Fibroblast of mammary gland (primary cell): ENCODE measurements at regions not wholly inside any gene's neighbourhood (a gene's known extent, or its start where the extent isn't known, plus 50 kb on each side); places are given as distances from the start of the nearest gene placed in this dataset.

Experiments
- DNase-seq: peaks from one replicate; pipeline ENCODE4 v3.0.0-alpha.2; 2010; ENCODE audit warnings: low read depth
- H3K4me3 ChIP-seq: 2 replicates; pipeline ENCODE4 v1.5.1; 2011; ENCODE audit warnings: low read depth, mild to moderate bottlenecking, low read length, moderate library complexity; ENCODE audit not compliant: control insufficient read depth
- TF ChIP-seq, protein P1 (sequence below): conservative IDR thresholded peaks from 2 replicates; pipeline ENCODE4 v1.5.1; 2011; ENCODE audit warnings: low read depth, low read length, inconsistent platforms; ENCODE audit not compliant: control insufficient read depth, insufficient read depth

DNA sequence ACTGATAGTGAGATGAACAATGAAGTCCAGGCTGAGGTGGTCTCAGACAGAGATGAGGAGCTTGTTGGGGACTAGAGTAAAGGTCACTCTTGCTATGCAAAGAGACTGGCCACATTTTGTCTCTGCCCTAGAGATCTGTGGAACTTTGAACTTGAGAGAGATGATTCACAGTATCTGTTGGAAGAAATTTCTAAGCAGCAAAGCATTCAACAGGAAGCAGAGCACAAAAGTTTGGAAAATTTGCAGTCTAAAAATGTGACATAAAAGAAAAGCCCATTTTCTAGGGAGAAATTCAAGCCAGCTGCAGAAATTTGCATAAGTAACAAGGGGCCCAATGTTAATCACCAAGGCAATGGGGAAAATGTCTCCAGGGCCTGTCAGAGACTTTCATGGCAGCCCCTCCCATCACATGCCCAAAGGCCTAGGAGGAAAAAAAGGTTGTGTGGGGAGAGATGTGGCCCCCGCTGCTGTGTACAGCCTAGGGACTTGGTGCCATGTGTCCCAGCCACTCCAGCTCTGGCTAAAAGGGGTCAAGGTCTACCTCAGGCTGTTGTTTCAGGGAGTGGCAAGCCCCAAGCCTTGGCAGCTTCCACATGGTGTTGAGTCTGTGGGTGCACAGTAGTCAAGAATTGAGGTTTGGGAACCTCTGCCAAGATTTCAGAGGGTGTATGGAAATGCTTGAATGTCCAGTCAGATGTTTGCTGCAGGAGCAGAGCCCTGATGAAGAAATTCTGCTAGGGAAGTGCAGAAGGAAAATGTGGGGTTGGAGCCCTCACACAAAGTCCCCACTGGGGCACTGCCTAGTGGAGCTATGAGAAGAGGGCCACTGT, 262.8 kb downstream of the DKK2 start:
- no peak overlapping the region for H3K4me3 ChIP-seq
- TF ChIP-seq, protein P1, sequence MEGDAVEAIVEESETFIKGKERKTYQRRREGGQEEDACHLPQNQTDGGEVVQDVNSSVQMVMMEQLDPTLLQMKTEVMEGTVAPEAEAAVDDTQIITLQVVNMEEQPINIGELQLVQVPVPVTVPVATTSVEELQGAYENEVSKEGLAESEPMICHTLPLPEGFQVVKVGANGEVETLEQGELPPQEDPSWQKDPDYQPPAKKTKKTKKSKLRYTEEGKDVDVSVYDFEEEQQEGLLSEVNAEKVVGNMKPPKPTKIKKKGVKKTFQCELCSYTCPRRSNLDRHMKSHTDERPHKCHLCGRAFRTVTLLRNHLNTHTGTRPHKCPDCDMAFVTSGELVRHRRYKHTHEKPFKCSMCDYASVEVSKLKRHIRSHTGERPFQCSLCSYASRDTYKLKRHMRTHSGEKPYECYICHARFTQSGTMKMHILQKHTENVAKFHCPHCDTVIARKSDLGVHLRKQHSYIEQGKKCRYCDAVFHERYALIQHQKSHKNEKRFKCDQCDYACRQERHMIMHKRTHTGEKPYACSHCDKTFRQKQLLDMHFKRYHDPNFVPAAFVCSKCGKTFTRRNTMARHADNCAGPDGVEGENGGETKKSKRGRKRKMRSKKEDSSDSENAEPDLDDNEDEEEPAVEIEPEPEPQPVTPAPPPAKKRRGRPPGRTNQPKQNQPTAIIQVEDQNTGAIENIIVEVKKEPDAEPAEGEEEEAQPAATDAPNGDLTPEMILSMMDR: no peak
- DNase-seq: peak; percentile 29

DNA sequence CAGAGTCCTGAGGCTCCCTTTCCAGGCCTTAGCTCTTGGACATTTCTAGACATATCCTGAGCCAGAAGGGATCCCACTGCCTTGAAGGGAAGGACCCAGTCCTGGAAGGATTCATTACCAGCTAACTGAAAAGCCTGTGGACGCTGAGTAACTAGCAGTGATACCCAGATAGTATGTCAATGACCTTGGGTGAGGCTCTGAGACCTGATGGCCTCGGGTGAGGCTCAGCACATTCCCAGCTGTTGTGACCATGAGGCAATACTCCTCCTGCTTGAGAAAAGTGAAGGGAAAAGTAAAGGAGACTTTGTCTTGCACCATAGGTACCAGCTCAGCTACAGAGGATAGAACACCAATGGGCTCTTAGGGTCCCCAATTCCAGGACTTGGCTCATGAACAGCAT, 268.1 kb downstream of the DKK2 start:
- TF ChIP-seq, protein P1: no peak
- no peak for DNase-seq
- no peak overlapping the region for H3K4me3 ChIP-seq

DNA sequence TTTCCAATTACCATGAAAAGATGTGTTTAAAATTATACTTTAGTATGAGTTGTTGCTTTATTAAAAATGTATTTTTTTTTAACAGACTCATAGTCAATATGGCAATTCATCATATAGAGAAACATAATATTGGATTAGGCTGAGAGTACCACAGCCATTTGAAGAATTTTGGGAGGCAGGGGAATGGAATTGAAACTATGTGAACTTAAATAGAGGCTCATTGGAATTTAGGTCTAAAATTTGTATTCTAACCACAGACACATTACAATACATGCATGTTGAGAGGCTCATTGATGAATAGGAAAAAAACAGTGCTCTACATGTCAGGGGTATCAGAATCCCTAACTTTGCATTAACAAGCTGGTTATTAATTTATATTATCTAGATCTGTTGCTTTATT, 269.6 kb downstream of the DKK2 start:
- TF ChIP-seq, protein P1: no peak
- H3K4me3 ChIP-seq: no peak overlapping the region
- DNase-seq: no peak

DNA sequence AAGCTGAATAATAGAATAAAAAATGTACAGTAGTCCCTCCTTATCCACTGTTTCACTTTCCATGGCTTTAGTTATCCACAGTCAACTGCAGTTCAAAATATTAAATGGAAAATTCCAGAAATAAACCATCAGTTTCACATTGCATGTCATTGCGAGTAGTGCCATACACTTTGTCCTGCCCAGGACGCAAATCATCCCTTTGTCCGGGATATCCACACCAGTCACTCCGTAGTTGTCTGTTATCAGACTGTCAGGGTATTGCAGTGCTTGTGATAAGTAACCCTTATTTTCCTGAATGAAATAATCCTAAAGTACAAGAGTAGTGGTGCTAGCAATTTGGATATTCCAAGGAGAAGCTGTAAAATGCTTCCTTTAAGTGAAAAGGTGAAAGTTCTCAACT, 271.3 kb downstream of the DKK2 start:
- H3K4me3 ChIP-seq: no peak overlapping the region
- no peak for DNase-seq
- TF ChIP-seq, protein P1: no peak

DNA sequence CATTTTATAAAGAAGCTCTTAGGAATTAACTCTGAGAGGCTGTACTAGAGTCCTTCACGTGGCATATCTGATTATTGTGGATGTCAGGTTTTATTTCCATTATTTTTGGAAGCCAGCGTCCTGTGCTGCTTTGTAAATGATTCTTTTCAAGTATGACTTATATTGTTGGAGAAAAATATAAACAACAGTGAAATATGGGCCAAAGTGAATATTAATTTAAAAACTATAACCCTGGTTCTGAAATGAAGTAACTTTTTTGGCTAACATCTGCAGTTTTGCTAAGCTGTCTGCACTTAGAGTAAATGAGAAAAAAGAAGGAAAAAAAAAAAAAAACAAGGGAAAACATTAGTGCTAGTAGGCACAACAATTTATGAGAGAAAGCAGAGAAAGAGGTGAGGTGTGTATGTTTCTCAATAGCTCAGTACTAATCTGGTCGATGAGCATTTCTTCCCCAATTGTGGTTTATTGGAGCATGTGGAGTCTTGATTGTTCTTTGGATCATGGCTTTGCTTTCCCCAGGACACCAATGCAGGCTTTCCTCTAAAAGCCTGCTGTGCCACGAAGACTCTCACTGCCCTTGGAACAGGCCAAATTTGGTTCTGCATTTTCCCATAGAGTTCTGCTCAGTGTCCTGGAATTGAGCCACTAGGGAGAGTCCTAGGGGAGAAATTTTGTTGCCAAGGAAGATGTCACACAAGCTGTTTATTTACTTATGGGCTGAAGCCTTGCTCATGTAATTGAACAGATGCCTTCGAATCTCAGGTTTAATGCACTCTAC, 273.3 kb downstream of the DKK2 start:
- peak; percentile 6 for DNase-seq
- TF ChIP-seq, protein P1: no peak
- no peak overlapping the region for H3K4me3 ChIP-seq

DNA sequence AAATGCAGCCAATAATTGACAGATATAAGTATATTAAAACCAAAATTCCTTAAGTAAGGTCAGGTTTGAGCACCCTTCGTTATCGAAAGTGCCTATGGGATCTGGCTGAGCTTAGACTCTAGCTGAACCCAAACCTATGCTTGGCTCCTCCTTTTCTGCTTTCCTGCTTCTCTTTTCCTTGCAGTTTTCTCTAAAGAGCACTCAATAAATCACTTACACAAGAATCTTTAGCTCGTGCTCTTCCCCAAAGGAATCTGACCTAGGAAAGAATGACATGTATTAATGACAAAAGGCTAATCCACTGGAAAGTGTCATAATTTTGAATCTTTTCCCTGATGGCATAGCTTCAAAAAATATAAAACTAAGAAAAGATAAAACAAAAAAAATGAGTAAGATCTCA, 282.7 kb downstream of the DKK2 start:
- no peak for DNase-seq
- H3K4me3 ChIP-seq: no peak overlapping the region
- TF ChIP-seq, protein P1: no peak
